Choroid plexus epithelial cell (primary cell): ENCODE measurements at regions not wholly inside any gene's neighbourhood (a gene's known extent, or its start where the extent isn't known, plus 50 kb on each side); places are given as distances from the start of the nearest gene placed in this dataset.

Experiments used
- DNase-seq: peaks from one replicate; pipeline ENCODE4 v3.0.0-alpha.2; 2010; ENCODE audit warnings: low read depth
- H3K4me3 ChIP-seq: 2 replicates; pipeline ENCODE4 v1.5.1; 2011; ENCODE audit warnings: low read depth, mild to moderate bottlenecking, control low read depth, low read length, moderate library complexity
- TF ChIP-seq, protein P1 (sequence below): conservative IDR thresholded peaks from 2 replicates; pipeline ENCODE4 v1.5.1; 2011; ENCODE audit warnings: low read depth, mild to moderate bottlenecking, control low read depth, inconsistent platforms, low read length, moderate library complexity

- TF ChIP-seq, protein P1, sequence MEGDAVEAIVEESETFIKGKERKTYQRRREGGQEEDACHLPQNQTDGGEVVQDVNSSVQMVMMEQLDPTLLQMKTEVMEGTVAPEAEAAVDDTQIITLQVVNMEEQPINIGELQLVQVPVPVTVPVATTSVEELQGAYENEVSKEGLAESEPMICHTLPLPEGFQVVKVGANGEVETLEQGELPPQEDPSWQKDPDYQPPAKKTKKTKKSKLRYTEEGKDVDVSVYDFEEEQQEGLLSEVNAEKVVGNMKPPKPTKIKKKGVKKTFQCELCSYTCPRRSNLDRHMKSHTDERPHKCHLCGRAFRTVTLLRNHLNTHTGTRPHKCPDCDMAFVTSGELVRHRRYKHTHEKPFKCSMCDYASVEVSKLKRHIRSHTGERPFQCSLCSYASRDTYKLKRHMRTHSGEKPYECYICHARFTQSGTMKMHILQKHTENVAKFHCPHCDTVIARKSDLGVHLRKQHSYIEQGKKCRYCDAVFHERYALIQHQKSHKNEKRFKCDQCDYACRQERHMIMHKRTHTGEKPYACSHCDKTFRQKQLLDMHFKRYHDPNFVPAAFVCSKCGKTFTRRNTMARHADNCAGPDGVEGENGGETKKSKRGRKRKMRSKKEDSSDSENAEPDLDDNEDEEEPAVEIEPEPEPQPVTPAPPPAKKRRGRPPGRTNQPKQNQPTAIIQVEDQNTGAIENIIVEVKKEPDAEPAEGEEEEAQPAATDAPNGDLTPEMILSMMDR, result no peak
- peak; percentile 39 for DNase-seq
These were observed 1809.0 kb downstream of the SUCLG1 start for GRCh38 chr2:82650038-82650437.

GRCh38 chr2:82641598-82642180 lies 1817.4 kb downstream of the SUCLG1 start:
- TF ChIP-seq, protein P1, result no peak
- DNase-seq, result peak; percentile 2
- H3K4me3 ChIP-seq, result no peak overlapping the region

More at GRCh38 chr2:82650038-82650437, 1809.0 kb downstream of the SUCLG1 start:
- H3K4me3 ChIP-seq, result no peak overlapping the region

- TF ChIP-seq, protein P1, result no peak
These were observed 1822.6 kb downstream of the SUCLG1 start for GRCh38 chr2:82636402-82637020.

GRCh38 chr2:82599021-82599420 lies 1860.1 kb downstream of the SUCLG1 start:
- TF ChIP-seq, protein P1, result no peak
- no peak for DNase-seq
- H3K4me3 ChIP-seq, result no peak overlapping the region

More at GRCh38 chr2:82636402-82637020, 1822.6 kb downstream of the SUCLG1 start:
- H3K4me3 ChIP-seq, result no peak overlapping the region
- DNase-seq, result peak; percentile 48

- H3K4me3 ChIP-seq, result no peak overlapping the region
- TF ChIP-seq, protein P1, result no peak
- no peak for DNase-seq
These were observed 1862.5 kb downstream of the SUCLG1 start for GRCh38 chr2:82596581-82596980.

DNA sequence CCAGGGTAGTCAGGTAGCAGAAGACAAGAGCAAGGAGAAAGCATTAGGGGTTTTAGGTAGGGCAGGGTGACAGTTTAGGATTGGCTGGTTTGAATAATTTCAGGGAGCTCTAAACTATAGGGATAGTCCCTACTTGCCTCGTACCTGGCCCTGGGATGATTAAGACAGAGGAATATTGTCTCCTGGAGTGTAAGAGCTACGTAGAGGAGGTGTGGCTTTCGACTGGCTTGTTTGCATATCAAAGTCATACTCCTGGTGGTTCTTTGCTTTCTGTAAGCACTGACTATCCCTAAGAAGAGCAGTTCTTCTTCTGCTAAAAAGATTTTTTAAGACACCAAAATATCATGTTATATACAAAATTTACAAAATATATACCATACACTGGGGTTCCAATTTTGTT lies 1867.4 kb downstream of the SUCLG1 start:
- DNase-seq, result no peak
- TF ChIP-seq, protein P1, result no peak
- no peak overlapping the region for H3K4me3 ChIP-seq

DNA sequence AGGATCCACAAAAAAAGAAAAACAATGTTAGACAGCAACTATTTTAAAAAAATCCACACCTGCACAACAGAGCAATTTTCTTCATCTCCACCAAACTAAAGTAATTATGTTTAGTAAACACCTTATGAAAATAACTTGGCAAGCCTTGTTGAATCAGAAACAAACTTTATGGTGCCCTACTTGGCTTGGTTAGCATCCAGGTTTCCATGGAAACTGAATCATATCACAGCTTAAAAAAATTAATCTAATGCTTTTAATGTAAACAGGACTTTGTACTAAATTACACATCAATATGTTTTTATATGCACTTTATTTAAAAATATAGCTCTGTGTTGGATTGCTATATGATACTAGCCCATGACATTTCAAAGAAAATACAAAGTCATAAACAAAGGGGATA lies 1882.4 kb downstream of the SUCLG1 start:
- DNase-seq, result no peak
- TF ChIP-seq, protein P1, result no peak
- no peak overlapping the region for H3K4me3 ChIP-seq
